Stimulated activated CD8-positive, alpha-beta memory T cell treated with anti-CD3 and anti-CD28 coated beads, Interleukin-7, amount 100 ng/mL, for 4 hours (primary cell): ENCODE measurements at regions not wholly inside any gene's neighbourhood (a gene's known extent, or its start where the extent isn't known, plus 50 kb on each side); places are given as distances from the start of the nearest gene placed in this dataset.

Source experiments
- DNase-seq, 2 donors: peaks; one replicate each; pipeline ENCODE4 v3.0.0-alpha.2; 2020; ENCODE audit warnings: low read depth in 2 of 2

DNA sequence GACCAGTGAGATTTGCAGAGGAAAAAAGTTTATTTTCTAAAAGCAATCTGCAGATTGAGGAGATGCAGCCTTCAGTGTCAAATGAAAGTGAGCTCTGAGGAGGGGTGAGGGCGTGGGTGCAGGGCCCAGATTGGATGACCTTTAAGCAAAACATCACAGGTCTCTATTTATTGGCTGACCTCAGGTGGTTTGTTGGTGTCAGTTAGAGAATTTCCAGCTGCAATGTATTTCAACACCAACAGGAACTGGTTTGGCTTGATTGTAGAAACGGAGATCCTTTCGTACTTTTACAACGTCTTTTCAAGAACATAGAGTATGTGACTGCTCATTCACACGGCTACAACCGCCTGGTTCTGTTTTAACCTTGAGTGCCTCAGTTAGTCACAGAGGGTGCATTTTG is 1069.1 kb downstream of the EFNA5 start:
- no peak for DNase-seq

DNA sequence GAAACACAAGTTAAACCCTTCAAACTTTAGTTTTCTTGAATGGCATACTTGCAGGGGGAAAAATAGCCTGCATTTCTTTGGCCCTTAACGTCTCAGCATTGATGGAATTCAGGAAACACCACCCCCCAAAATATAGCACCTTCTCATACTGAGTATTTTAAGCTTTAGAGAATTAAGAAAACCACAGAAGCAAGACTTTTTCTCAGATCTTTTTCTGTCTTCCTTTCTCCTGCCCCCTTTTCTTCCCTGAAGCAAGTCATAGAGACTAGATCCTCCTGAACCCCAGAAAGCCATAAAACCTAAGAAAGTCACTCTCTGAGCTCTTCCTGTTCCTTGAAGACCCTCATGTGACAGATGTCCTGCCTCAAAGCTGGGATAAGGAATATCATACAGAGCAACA is 1069.9 kb downstream of the EFNA5 start:
- DNase-seq = no peak

DNA sequence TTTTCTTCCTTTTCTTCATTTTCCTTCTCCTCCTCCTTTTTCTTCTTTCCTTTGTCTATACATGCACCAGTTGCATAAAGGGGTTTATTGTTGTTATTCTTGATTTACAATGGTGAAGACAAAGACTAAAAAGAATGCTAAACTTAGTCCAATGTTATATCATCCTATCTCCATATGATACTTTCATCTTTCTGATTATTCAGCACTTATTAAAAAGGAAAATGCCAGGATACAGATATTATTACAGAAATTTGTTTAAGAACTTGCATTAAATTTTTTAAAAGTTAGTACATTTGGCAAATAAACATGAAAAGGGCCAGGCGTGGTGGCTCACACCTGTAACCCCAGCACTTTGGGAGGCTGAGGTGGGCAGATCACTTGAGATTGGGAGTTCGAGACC is 1074.9 kb downstream of the EFNA5 start:
- no peak for DNase-seq

DNA sequence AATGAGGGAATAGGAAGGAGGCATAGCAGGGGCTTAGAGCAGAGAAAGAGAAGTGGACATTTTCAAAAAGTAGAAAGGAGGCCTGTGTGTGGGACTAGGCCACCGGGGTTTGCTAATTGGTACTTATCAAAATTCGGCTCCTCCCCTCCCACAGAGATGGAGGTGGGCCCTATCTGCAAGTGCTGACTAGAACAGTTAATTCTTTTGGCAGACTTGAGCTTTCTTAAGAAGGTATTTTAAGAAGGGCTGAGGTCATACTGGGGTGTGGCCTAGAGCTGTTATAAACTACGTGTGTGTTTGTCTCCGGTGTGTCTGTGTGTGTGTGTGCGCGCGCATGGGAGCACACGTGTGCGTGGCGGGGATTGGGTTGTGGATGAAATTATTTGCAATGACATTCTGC is 1086.5 kb downstream of the EFNA5 start:
- no peak for DNase-seq

- DNase-seq = no peak
Observed at GRCh38 chr5:106578736-106579135, 1092.0 kb downstream of the EFNA5 start.

- DNase-seq = no peak
Observed at GRCh38 chr5:106574820-106575219, 1095.9 kb downstream of the EFNA5 start.

DNA sequence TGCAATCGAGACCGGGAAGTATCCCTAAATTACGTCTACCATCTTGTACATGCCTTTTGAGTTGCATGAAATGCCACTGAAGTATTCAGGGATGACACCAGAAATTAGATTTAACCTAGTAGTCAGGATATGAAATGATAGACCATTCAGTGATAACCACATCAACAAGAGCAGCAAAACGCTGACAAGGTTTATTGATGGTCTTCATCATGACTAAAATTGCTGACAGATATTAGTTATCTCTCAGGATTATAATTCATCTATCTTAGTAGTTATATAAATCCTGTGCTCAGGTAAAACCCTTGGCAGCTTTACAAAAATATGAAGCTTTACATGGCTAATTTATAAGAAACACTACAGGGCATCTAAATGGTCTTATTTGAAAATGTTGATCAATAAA is 1104.7 kb downstream of the EFNA5 start:
- no peak for DNase-seq

- DNase-seq = no peak
Observed at GRCh38 chr5:106545325-106545724, 1125.4 kb downstream of the EFNA5 start.

DNA sequence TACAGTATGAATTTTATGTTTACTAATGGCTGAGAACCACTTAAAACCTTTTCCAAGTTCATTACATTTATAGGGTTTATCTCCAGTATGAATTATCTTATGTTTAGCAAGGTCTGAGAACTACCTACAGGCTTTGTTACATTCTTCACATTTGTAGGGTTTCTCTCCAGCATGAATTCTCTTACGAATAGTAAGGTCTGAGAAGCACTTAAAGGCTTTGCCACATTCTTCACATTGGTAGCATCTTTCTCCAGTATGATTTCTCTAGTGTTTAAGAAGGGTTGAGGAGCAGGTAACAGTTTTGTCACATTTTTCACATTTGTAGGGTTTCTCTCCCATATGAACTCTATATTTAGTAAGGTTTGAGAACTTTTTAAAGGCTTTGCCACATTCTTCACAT is 1127.4 kb downstream of the EFNA5 start:
- DNase-seq = no peak

GRCh38 chr5:106530150-106530549 is 1140.6 kb downstream of the EFNA5 start:
- DNase-seq = no peak

DNA sequence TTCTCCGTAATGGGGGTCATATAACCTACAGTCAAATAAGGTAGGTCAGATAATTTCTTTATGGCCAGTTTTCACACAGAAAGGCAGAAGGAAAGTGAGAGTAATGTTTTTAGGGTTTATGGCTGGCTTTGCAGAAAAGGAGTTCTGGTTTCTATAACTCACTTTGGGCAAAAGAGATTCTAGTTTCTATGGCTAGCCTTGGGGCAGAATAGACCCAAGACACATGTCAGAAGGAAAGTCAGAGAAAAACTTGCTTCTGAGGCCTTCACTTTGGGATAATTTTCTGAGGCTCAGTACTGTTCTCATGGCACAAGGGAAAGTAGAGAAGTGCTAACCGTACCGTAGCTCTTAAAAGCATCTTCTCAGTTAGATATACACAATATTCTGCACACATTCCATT is 1145.3 kb downstream of the EFNA5 start:
- DNase-seq = no peak

DNA sequence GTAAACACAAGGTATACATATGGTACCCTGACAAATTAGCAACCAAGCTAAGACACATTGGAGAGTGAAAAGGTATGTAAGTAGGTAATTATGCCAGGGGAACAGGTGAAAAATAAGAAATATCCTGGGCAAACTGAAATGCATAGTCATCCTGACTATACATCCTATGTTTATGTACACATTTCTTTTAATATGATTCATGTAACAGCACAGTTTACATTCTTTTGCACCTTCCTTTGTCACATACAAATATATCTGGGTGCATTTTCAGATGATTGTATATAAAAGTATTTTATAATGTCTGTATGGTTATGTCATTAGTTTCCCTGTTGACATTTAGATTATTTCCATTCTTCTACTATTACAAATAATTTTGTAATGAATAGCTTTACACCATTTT is 1146.9 kb downstream of the EFNA5 start:
- no peak for DNase-seq

- no peak for DNase-seq
Observed at GRCh38 chr5:106522296-106522695, 1148.4 kb downstream of the EFNA5 start.

DNA sequence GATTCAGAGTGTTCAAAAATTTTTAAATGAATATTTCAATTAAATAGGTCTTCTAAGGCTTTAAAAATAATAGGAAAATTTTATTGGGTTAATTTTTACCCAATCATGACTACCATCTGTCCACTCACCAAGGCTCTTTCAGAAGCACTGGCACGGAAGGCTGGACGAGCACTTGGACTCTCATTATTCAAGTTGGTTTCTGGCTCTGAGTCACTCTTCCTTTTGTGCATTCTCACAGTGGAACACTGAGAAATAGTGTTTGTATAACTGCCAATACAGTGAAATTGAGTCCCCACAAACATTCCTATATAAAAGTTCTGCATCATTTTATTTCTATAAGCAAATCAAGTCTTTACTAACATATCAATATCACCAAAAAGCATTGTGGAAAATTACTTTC is 1149.0 kb downstream of the EFNA5 start:
- DNase-seq = no peak

DNA sequence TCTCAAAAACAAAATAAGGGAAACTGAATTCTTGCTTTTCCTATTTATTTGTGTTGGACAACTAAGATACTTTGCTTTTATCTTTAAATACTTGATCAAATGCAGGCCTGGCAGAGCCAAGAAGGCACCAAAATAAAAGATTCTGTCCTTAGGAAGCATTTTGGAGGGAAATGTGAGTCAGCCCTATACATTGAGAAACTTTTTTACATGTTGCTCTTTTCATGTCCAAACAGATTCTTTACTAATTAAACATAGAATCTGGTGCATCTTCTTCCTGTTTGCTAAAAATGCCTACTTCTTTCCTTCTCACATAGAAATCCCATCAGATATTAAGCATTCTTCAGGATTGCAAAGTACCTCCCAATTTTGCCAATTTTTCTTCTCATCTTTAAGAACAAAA is 1160.4 kb downstream of the EFNA5 start:
- no peak for DNase-seq

GRCh38 chr5:106508894-106509293 is 1161.8 kb downstream of the EFNA5 start:
- no peak for DNase-seq

- DNase-seq = no peak
Observed at GRCh38 chr5:106493910-106494309, 1176.8 kb downstream of the EFNA5 start.

DNA sequence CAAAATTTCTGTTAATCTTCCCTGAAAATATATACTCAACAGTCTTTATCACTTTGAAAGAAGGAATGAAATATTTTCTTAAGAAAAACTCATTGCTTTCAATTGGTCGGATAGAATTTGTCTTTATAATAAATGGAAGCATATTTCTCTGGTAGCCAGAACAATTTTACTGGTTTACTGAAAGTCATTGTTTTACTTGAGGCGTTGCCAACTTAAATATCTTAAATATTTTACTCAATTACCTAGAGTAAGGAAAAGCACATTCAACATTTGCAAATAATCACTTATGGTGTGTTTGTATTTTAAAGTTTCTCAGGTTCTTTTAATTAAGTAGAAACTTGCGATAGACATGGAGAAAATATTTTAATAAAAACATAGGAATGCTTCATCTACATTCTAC is 1181.7 kb downstream of the EFNA5 start:
- no peak for DNase-seq

DNA sequence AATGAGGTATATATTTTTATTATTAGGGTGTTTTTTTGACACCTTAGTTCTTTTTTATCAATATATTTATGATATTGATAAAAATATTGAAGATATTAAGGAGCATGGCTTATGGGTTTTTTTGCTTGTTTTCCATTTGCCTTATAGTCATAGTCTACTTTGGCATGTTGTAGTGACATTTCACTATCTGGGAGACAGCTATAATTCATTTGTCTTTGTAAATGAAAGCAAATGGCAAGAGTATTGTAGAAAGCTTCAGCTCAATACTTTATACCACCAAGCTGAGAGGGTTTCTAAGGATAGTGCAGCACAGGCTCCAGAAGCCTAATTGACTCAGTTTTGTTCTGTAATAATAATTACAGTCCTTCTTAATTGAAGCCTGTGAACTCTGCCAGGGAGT is 1182.3 kb downstream of the EFNA5 start:
- no peak for DNase-seq

DNA sequence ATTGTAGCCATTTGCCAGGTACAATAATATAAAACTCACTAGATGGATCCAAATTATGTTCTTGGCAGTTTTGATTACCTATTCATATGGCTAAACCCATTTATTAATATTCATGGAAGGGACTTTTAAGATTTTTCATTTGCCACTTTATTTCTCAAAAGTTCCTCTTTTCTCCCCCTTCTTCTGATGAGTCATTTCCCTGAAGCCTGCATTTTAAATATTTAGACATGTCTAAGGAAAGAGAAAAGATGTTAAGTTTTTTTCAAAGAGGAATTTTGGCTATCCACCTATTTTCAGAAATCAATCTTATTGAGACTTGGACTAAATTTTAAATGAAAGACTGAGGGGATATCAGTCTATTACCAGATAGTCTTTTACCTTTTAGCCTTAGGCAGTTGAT is 1189.4 kb downstream of the EFNA5 start:
- no peak for DNase-seq

- DNase-seq = no peak
Observed at GRCh38 chr5:106476630-106477029, 1194.1 kb downstream of the EFNA5 start.

- no peak for DNase-seq
Observed at GRCh38 chr5:106474066-106474465, 1196.7 kb downstream of the EFNA5 start.

GRCh38 chr5:106459541-106459940 is 1211.2 kb downstream of the EFNA5 start:
- DNase-seq = no peak

DNA sequence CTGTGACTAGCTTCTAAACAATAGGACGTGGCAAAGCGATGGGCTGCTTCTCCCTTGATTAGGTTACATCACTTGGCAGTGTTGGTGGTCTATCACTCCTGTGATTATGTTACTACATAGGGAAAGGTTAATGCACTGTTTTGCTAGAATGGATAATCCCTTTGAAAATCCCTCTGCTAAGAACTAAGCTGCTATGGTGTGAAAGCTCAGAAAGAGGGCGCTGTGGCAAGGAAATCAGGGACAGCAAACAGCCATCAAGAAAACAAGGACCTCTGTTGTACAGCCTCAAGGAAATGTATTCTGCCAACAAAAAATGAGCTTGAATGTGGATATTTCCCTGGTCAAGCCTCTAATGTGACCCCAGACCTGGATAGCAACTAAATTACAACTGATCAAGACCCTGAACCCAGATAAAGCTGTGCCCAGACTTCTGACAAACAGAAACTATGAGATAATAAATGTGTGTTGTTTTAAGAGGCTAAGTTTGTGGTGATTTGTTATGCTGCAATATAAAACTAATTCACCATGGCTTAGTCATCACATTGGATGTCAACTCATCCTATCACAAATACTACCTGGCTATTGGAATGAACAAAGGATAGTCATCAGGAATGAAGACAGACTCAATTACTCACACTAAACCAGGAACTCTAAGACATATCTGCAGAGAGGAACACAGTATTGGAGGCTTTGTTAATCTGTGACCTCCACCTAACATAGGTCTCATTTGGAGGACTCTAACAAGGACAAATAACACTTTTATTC is 1215.9 kb downstream of the EFNA5 start:
- DNase-seq = no peak
